MCF 10A (cell line): ENCODE measurements at regions not wholly inside any gene's neighbourhood (a gene's known extent, or its start where the extent isn't known, plus 50 kb on each side); places are given as distances from the start of the nearest gene placed in this dataset.
"Not testable (repeated sequence)": the region's sequence is repeated elsewhere in the genome, so short reads cannot be mapped to it uniquely, and the experiment has no call there.

Experiments used
- BruUV-seq: library from RNA; stranded (reverse); fragments of 400-500 nt; replicated peaks from 2 replicates; lab custom pipeline; 2021; lab: Mats Ljungman, UMichigan
- CTCF ChIA-PET: fragments of 300-600 bp; sonication (Branson Sonifier 250); formaldehyde crosslinking; extraction: SDS; loops from one replicate; lab custom pipeline; 2021; ENCODE audit warnings: antibody characterized with exemption, inconsistent platforms; lab: Yijun Ruan, JAX
- POLR2A ChIA-PET: fragments of 300-600, 350-650 bp; sonication (Branson Sonifier 250); formaldehyde crosslinking; extraction: SDS; loops from one replicate; lab custom pipeline; 2020; ENCODE audit warnings: antibody characterized with exemption, inconsistent platforms; lab: Yijun Ruan, JAX
- DNase-seq: peaks from one replicate; pipeline ENCODE4 v3.0.0-alpha.2; 2018; ENCODE audit not compliant: unreplicated experiment
- H3K27ac Mint-ChIP-seq: one replicate; pipeline ENCODE4 v1.8.0; 2022; ENCODE audit warnings: mild to moderate bottlenecking, low read depth, mixed read lengths; ENCODE audit not compliant: unreplicated experiment
- H3K27me3 Mint-ChIP-seq: one replicate; pipeline ENCODE4 v1.8.0; 2022; ENCODE audit warnings: mixed read lengths; ENCODE audit not compliant: insufficient read depth, unreplicated experiment
- H3K36me3 Mint-ChIP-seq: one replicate; pipeline ENCODE4 v1.8.0; 2022; ENCODE audit warnings: mild to moderate bottlenecking, moderate library complexity, mixed read lengths; ENCODE audit not compliant: insufficient read depth, unreplicated experiment
- H3K4me1 Mint-ChIP-seq: one replicate; pipeline ENCODE4 v1.8.0; 2022; ENCODE audit warnings: mixed read lengths; ENCODE audit not compliant: insufficient read depth, unreplicated experiment
- H3K4me3 Mint-ChIP-seq: one replicate; pipeline ENCODE4 v1.8.0; 2022; ENCODE audit warnings: mild to moderate bottlenecking, moderate library complexity, mixed read lengths; ENCODE audit not compliant: unreplicated experiment
- H3K9me3 Mint-ChIP-seq: one replicate; pipeline ENCODE4 v1.8.0; 2022; ENCODE audit warnings: mixed read lengths; ENCODE audit not compliant: unreplicated experiment
- CTCF ChIP-seq: fragments of 200-600 bp; IDR thresholded peaks from one replicate; pipeline ENCODE4 v1.8.0; 2022; ENCODE audit warnings: antibody characterized with exemption, mild to moderate bottlenecking; ENCODE audit not compliant: unreplicated experiment
- intact Hi-C: fragments of 100-400 bp; cut with micrococcal nuclease; formaldehyde crosslinking; loops from 2 replicates; pipeline ENCODE4 v1.14.1; 2022

GRCh38 chr1:89436856-89437255 lies 73.0 kb downstream of the GBP6 start:
- CTCF ChIA-PET, result interaction anchor here (0.6 kb wide), 1 partner anchor 21 kb away, joined by 3 read pairs; no protein-coding TSS in a partner anchor
- no peaks in the 10 kb centered on the region for H3K4me1 Mint-ChIP-seq
- no peaks in the 10 kb centered on the region for H3K27me3 Mint-ChIP-seq
- POLR2A ChIA-PET, result no interaction called here
- no peaks in the 10 kb centered on the region for H3K36me3 Mint-ChIP-seq
- intact Hi-C loops, result no loop called here
- TF ChIP-seq CTCF, result no peak
- no peak overlapping the region for H3K4me3 Mint-ChIP-seq
- no TSS peak for BruUV-seq
- no peak overlapping the region for H3K27ac Mint-ChIP-seq
- DNase-seq, result no peak
- no peaks in the 10 kb centered on the region for H3K9me3 Mint-ChIP-seq

- H3K27ac Mint-ChIP-seq, H3K36me3 Mint-ChIP-seq, DNase-seq, CTCF ChIA-PET, H3K9me3 Mint-ChIP-seq, POLR2A ChIA-PET, H3K4me3 Mint-ChIP-seq, H3K4me1 Mint-ChIP-seq, intact Hi-C loops, BruUV-seq, H3K27me3 Mint-ChIP-seq: not testable (repeated sequence)
Measured at GRCh38 chr1:89438301-89438700, 74.4 kb downstream of the GBP6 start.

GRCh38 chr1:89440911-89441310 lies 77.1 kb downstream of the GBP6 start:
- no peak overlapping the region for H3K27ac Mint-ChIP-seq
- intact Hi-C loops, result no loop called here

GRCh38 chr1:89444791-89445190 lies 79.8 kb upstream of the LRRC8B start:
- Mint-ChIP-seq H3K9me3 (no peaks in the 10 kb centered on the region), H3K4me1 (no peaks in the 10 kb centered on the region), H3K27me3 (no peaks in the 10 kb centered on the region), H3K36me3 (no peaks in the 10 kb centered on the region), H3K27ac (no peak overlapping the region), H3K4me3 (no peak overlapping the region)
- DNase-seq, result no peak
- intact Hi-C loops, result no loop called here
- ChIA-PET POLR2A (interaction anchor here (0.7 kb wide), 1 partner anchor 371 kb away, joined by 3 read pairs; no protein-coding TSS in a partner anchor), CTCF (interaction anchor here (0.6 to 3.1 kb wide), 5 partner anchors 8 to 1717 kb away, joined by 3 to 9 read pairs (median 4); no protein-coding TSS in a partner anchor)
- no TSS peak for BruUV-seq
- TF ChIP-seq CTCF, result no peak

More at GRCh38 chr1:89440911-89441310, 77.1 kb downstream of the GBP6 start:
- no peaks in the 10 kb centered on the region for H3K27me3 Mint-ChIP-seq
- no peak for TF ChIP-seq CTCF
- no peak overlapping the region for H3K4me3 Mint-ChIP-seq
- DNase-seq, result no peak
- no peaks in the 10 kb centered on the region for H3K9me3 Mint-ChIP-seq
- H3K4me1 Mint-ChIP-seq, result no peaks in the 10 kb centered on the region
- CTCF ChIA-PET, result interaction anchor here (0.7 to 0.9 kb wide), 2 partner anchors 83 to 422 kb away, joined by 3 to 4 read pairs; no protein-coding TSS in a partner anchor
- H3K36me3 Mint-ChIP-seq, result no peaks in the 10 kb centered on the region
- POLR2A ChIA-PET, result no interaction called here
- no TSS peak for BruUV-seq
